ENCODE measurements at regions not wholly inside any gene's neighbourhood (a gene's known extent, or its start where the extent isn't known, plus 50 kb on each side); places are given as distances from the start of the nearest gene placed in this dataset.

GRCh38 chr3:31482493-31483200, 50.1 kb upstream of the STT3B start:
- in situ Hi-C loops (cut with HindIII; ENCODE audit: low sequenced_read_pairs) = no loop called here
- DNase-seq (ENCODE audit: low spot score) = no peak

Measured in G401 (cell line).